OCI-LY7 (cell line): ENCODE measurements at regions not wholly inside any gene's neighbourhood (a gene's known extent, or its start where the extent isn't known, plus 50 kb on each side); places are given as distances from the start of the nearest gene placed in this dataset.

ENCODE experiments used
- BruUV-seq: library from RNA; stranded (reverse); fragments of 400-500 nt; replicated peaks from 2 replicates; lab custom pipeline; 2021; lab: Mats Ljungman, UMichigan
- CTCF ChIA-PET: fragments of 300-600 bp; sonication (Branson Sonifier 250); formaldehyde crosslinking; loops from one replicate; lab custom pipeline; 2022; ENCODE audit warnings: antibody characterized with exemption; ENCODE audit not compliant: unreplicated experiment; lab: Charles Lee
- POLR2A ChIA-PET: fragments of 300-600 bp; sonication (Branson Sonifier 250); formaldehyde crosslinking; loops from one replicate; lab custom pipeline; 2022; ENCODE audit warnings: antibody characterized with exemption; lab: Charles Lee
- DNase-seq: peaks from one replicate; pipeline ENCODE4 v3.0.0-alpha.2; 2015; ENCODE audit warnings: low spot score
- H2AFZ ChIP-seq: fragments of 200-600 bp; sonication (generic), shearing (Covaris generic); 2 replicates; pipeline ENCODE4 v1.6.1; 2014; ENCODE audit warnings: mild to moderate bottlenecking, antibody characterized with exemption, low read length, moderate library complexity
- H3K27ac ChIP-seq: fragments of 200-600 bp; sonication (generic); 2 replicates; pipeline ENCODE4 v1.5.1; 2014; ENCODE audit warnings: mixed run types, low read depth, mild to moderate bottlenecking, moderate library complexity, low read length, inconsistent platforms; ENCODE audit not compliant: poor library complexity, severe bottlenecking
- H3K36me3 ChIP-seq: fragments of 200-600 bp; sonication (generic); 2 replicates; pipeline ENCODE4 v1.6.1; 2014; ENCODE audit warnings: mild to moderate bottlenecking, antibody characterized with exemption, low read length, moderate library complexity, mixed read lengths; ENCODE audit not compliant: insufficient read depth
- H3K4me1 ChIP-seq: fragments of 200-600 bp; sonication (generic); 2 replicates; pipeline ENCODE4 v1.5.1; 2014; ENCODE audit warnings: mild to moderate bottlenecking, low read length; ENCODE audit not compliant: insufficient read depth, poor library complexity, severe bottlenecking
- H3K4me2 ChIP-seq: fragments of 200-600 bp; sonication (generic); 2 replicates; pipeline ENCODE4 v1.6.1; 2014; ENCODE audit warnings: mild to moderate bottlenecking, low read length
- H3K4me3 ChIP-seq: fragments of 200-600 bp; sonication (generic); 2 replicates; pipeline ENCODE4 v1.5.1; 2014; ENCODE audit warnings: mild to moderate bottlenecking, low read depth, low read length; ENCODE audit not compliant: poor library complexity, severe bottlenecking
- H3K79me2 ChIP-seq: fragments of 200-600 bp; sonication (generic); 2 replicates; pipeline ENCODE4 v1.6.1; 2016; ENCODE audit warnings: low read depth, mild to moderate bottlenecking, low read length, moderate library complexity, mixed read lengths; ENCODE audit not compliant: insufficient read depth
- H3K9me2 ChIP-seq: fragments of 200-600 bp; sonication (generic); 2 replicates; pipeline ENCODE4 v1.6.1; 2016; ENCODE audit warnings: mild to moderate bottlenecking, low read length, mixed read lengths; ENCODE audit not compliant: insufficient read depth
- H3K9me3 ChIP-seq: fragments of 200-600 bp; sonication (generic); 2 replicates; pipeline ENCODE4 v1.6.1; 2014; ENCODE audit warnings: mild to moderate bottlenecking, mixed run types, low read length, mixed read lengths
- H4K20me1 ChIP-seq: fragments of 200-600 bp; sonication (generic); 2 replicates; pipeline ENCODE4 v1.6.1; 2014; ENCODE audit warnings: mild to moderate bottlenecking, antibody characterized with exemption, low read length, moderate library complexity, mixed read lengths; ENCODE audit not compliant: insufficient read depth
- EZH2phosphoT487 ChIP-seq: fragments of 200-600 bp; sonication (generic); IDR thresholded peaks from 2 replicates; pipeline ENCODE4 v1.6.1; 2018; ENCODE audit warnings: low read depth, borderline replicate concordance, mild to moderate bottlenecking, mixed run types, antibody characterized with exemption, low read length, moderate library complexity, mixed read lengths
- intact Hi-C: fragments of 100-400 bp; cut with micrococcal nuclease; formaldehyde crosslinking; loops from one replicate; pipeline ENCODE4 v1.10.0; 2022; ENCODE audit not compliant: unreplicated experiment
- TF ChIP-seq, protein P1 (sequence below): fragments of 200-600 bp; sonication (generic); conservative IDR thresholded peaks from 2 replicates; pipeline ENCODE4 v1.5.1; 2014; ENCODE audit warnings: mild to moderate bottlenecking, antibody characterized with exemption, low read length, moderate library complexity, mixed read lengths

DNA sequence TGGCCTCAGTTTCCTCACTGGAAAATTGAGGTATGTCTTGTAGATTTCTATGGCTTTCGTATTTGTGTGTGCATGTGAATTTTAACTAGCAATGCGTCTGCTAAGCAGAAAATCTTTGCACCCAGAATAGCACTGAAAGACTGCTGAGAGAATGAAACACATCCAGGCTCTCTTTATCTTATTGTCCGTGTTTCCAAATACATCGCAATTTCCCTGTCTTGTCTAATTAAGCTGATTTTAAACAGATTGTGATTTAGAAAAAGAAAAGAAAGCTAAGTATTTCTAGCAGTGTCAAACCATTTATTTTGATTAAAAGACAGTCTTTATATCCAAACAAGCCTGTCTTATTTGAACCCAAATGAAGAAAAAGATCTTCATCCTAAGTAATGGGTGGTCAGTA is 168.6 kb downstream of the PMP22 start:
- BruUV-seq: no TSS peak
- no peak overlapping the region for H3K4me2 ChIP-seq
- CTCF ChIA-PET: no interaction called here
- no peaks in the 10 kb centered on the region for H3K4me1 ChIP-seq
- no peaks in the 10 kb centered on the region for H3K9me2 ChIP-seq
- H3K79me2 ChIP-seq: no peaks in the 10 kb centered on the region
- intact Hi-C loops: no loop called here
- no peak overlapping the region for H3K27ac ChIP-seq
- no peak for DNase-seq
- H3K4me3 ChIP-seq: no peak overlapping the region
- no peak for TF ChIP-seq EZH2phosphoT487
- TF ChIP-seq, protein P1, sequence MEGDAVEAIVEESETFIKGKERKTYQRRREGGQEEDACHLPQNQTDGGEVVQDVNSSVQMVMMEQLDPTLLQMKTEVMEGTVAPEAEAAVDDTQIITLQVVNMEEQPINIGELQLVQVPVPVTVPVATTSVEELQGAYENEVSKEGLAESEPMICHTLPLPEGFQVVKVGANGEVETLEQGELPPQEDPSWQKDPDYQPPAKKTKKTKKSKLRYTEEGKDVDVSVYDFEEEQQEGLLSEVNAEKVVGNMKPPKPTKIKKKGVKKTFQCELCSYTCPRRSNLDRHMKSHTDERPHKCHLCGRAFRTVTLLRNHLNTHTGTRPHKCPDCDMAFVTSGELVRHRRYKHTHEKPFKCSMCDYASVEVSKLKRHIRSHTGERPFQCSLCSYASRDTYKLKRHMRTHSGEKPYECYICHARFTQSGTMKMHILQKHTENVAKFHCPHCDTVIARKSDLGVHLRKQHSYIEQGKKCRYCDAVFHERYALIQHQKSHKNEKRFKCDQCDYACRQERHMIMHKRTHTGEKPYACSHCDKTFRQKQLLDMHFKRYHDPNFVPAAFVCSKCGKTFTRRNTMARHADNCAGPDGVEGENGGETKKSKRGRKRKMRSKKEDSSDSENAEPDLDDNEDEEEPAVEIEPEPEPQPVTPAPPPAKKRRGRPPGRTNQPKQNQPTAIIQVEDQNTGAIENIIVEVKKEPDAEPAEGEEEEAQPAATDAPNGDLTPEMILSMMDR: no peak
- POLR2A ChIA-PET: no interaction called here
- no peaks in the 10 kb centered on the region for H3K36me3 ChIP-seq
- no peak overlapping the region for H2AFZ ChIP-seq
- H3K9me3 ChIP-seq: no peaks in the 10 kb centered on the region
- no peaks in the 10 kb centered on the region for H4K20me1 ChIP-seq

DNA sequence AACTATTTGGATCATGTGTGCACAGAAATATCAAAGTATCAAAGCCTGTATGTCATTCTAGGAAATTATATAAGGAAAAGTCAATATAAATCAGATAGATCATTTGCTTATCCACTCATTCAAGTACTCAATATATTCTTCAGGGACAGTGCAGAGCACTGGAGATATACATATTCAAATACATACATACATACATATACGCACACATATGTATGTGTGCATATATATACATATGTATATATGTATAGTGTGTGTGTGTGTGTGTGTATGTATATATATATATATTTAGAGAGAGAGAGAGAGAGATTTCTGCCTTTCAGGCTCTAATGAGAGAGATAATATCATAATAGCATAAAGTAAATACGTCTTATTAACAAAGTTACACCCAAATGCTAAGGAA is 169.2 kb downstream of the PMP22 start:
- H3K4me3 ChIP-seq: no peak overlapping the region
- no peak overlapping the region for H2AFZ ChIP-seq
- no peaks in the 10 kb centered on the region for H3K9me3 ChIP-seq
- ChIA-PET POLR2A (no interaction called here), CTCF (no interaction called here)
- TF ChIP-seq EZH2phosphoT487: no peak
- TF ChIP-seq, protein P1: no peak
- H3K4me1 ChIP-seq: no peaks in the 10 kb centered on the region
- no peak overlapping the region for H3K27ac ChIP-seq
- H3K79me2 ChIP-seq: no peaks in the 10 kb centered on the region
- no TSS peak for BruUV-seq
- intact Hi-C loops: no loop called here
- no peaks in the 10 kb centered on the region for H4K20me1 ChIP-seq
- DNase-seq: no peak
- no peaks in the 10 kb centered on the region for H3K36me3 ChIP-seq
- no peak overlapping the region for H3K4me2 ChIP-seq
- H3K9me2 ChIP-seq: no peaks in the 10 kb centered on the region

DNA sequence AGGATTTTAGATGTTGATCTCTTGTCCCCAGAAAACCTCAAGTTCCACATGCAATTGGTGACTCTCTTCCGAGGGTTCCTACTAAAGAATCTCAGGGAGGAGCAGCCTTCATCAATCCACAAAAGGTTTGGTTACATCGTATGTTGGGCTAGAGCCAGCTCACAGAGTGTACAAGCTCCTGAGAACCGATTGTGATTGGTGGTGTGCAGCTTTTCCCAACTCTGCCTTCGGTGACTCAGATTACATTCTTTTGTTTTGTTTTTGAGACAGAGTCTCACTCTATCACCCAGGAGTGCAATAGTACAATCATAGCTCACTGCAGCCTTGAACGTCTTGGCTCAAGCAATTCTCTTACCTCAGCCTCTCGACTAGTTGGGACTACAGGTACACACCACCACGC is 172.4 kb downstream of the PMP22 start:
- H3K36me3 ChIP-seq: no peaks in the 10 kb centered on the region
- intact Hi-C loops: no loop called here
- H3K79me2 ChIP-seq: no peaks in the 10 kb centered on the region
- no peak for DNase-seq
- H3K4me3 ChIP-seq: no peak overlapping the region
- POLR2A ChIA-PET: no interaction called here
- H3K4me2 ChIP-seq: no peak overlapping the region
- no peak overlapping the region for H3K27ac ChIP-seq
- no peaks in the 10 kb centered on the region for H3K9me2 ChIP-seq
- TF ChIP-seq EZH2phosphoT487: no peak
- TF ChIP-seq, protein P1: no peak
- no peak overlapping the region for H2AFZ ChIP-seq
- no peaks in the 10 kb centered on the region for H3K4me1 ChIP-seq
- no peaks in the 10 kb centered on the region for H3K9me3 ChIP-seq
- H4K20me1 ChIP-seq: no peaks in the 10 kb centered on the region
- CTCF ChIA-PET: no interaction called here
- no TSS peak for BruUV-seq
